DOHH2 (cell line): ENCODE measurements at regions not wholly inside any gene's neighbourhood (a gene's known extent, or its start where the extent isn't known, plus 50 kb on each side); places are given as distances from the start of the nearest gene placed in this dataset.

ENCODE experiments used
- H3F3A ChIP-seq: fragments of 200-600 bp; sonication (generic), shearing (Covaris generic); 2 replicates; pipeline ENCODE4 v1.6.0; 2016; ENCODE audit warnings: antibody characterized with exemption, mild to moderate bottlenecking; ENCODE audit not compliant: control insufficient read depth, insufficient read depth
- H3K27ac ChIP-seq: fragments of 200-600 bp; sonication (generic); 2 replicates; pipeline ENCODE4 v1.5.1; 2014; ENCODE audit warnings: low read depth, mild to moderate bottlenecking, low read length, moderate library complexity
- H3K27me3 ChIP-seq: fragments of 200-600 bp; sonication (generic); 2 replicates; pipeline ENCODE4 v1.6.1; 2014; ENCODE audit warnings: mild to moderate bottlenecking, low read length, mixed read lengths; ENCODE audit not compliant: control insufficient read depth
- H3K36me3 ChIP-seq: fragments of 200-600 bp; sonication (generic); 2 replicates; pipeline ENCODE4 v1.6.1; 2014; ENCODE audit warnings: mild to moderate bottlenecking, low read length, moderate library complexity, mixed read lengths; ENCODE audit not compliant: control insufficient read depth
- H3K4me1 ChIP-seq: fragments of 200-600 bp; sonication (generic); 2 replicates; pipeline ENCODE4 v1.6.1; 2014; ENCODE audit warnings: mild to moderate bottlenecking, low read length, mixed read lengths; ENCODE audit not compliant: control insufficient read depth
- H3K4me2 ChIP-seq: fragments of 200-600 bp; sonication (generic); 2 replicates; pipeline ENCODE4 v1.6.0; 2014; ENCODE audit warnings: mild to moderate bottlenecking, low read length, moderate library complexity
- H3K4me3 ChIP-seq: fragments of 200-600 bp; sonication (generic); 2 replicates; pipeline ENCODE4 v1.5.1; 2014; ENCODE audit warnings: mild to moderate bottlenecking, low read length, mixed read lengths
- H3K79me2 ChIP-seq: fragments of 200-600 bp; sonication (generic); 2 replicates; pipeline ENCODE4 v1.6.1; 2014; ENCODE audit warnings: mild to moderate bottlenecking, low read length, mixed read lengths; ENCODE audit not compliant: control insufficient read depth
- H3K9me2 ChIP-seq: fragments of 200-600 bp; sonication (generic); replicated peaks from 2 replicates; pipeline ENCODE4 v1.6.1; 2014; ENCODE audit warnings: mild to moderate bottlenecking, low read length, mixed read lengths; ENCODE audit not compliant: control insufficient read depth
- H3K9me3 ChIP-seq: fragments of 200-600 bp; sonication (generic); 2 replicates; pipeline ENCODE4 v1.6.1; 2014; ENCODE audit warnings: antibody characterized with exemption, low read length, mixed read lengths; ENCODE audit not compliant: control insufficient read depth, insufficient read depth
- H4K20me1 ChIP-seq: fragments of 200-600 bp; sonication (generic); 2 replicates; pipeline ENCODE4 v1.6.0; 2014; ENCODE audit warnings: low read depth, mild to moderate bottlenecking, antibody characterized with exemption, low read length, moderate library complexity; ENCODE audit not compliant: control insufficient read depth, insufficient read depth
- CTCF ChIP-seq: fragments of 200-600 bp; sonication (generic); IDR thresholded peaks from one replicate; pipeline ENCODE4 v1.5.1; 2014; ENCODE audit warnings: antibody characterized with exemption, mild to moderate bottlenecking, low read depth, low read length; ENCODE audit not compliant: poor library complexity, severe bottlenecking
- EZH2phosphoT487 ChIP-seq: fragments of 200-600 bp; sonication (generic); IDR thresholded peaks from 2 replicates; pipeline ENCODE4 v1.6.1; 2017; ENCODE audit warnings: borderline replicate concordance, mild to moderate bottlenecking, antibody characterized with exemption, low read length, moderate library complexity, mixed read lengths

GRCh38 chr1:187894349-187894748, 1065.6 kb downstream of the PLA2G4A start:
- Histone ChIP-seq H3K4me1 (no peaks in the 10 kb centered on the region), H3K9me2 (no peaks in the 10 kb centered on the region), H3K36me3 (no peaks in the 10 kb centered on the region), H3K4me3 (no peak overlapping the region), H3K4me2 (no peak overlapping the region), H3K9me3 (no peaks in the 10 kb centered on the region), H3K27ac (no peak overlapping the region), H3K27me3 (no peaks in the 10 kb centered on the region), H4K20me1 (no peaks in the 10 kb centered on the region), H3F3A (no peaks in the 10 kb centered on the region), H3K79me2 (no peaks in the 10 kb centered on the region)
- TF ChIP-seq CTCF (no peak), EZH2phosphoT487 (no peak)

- no peaks in the 10 kb centered on the region for H4K20me1 ChIP-seq
- no peaks in the 10 kb centered on the region for H3K27me3 ChIP-seq
- no peaks in the 10 kb centered on the region for H3K9me3 ChIP-seq
- H3F3A ChIP-seq: no peaks in the 10 kb centered on the region
- no peaks in the 10 kb centered on the region for H3K9me2 ChIP-seq
- H3K4me3 ChIP-seq: no peak overlapping the region
- H3K4me1 ChIP-seq: no peaks in the 10 kb centered on the region
- no peak for TF ChIP-seq CTCF
- no peak for TF ChIP-seq EZH2phosphoT487
- no peaks in the 10 kb centered on the region for H3K36me3 ChIP-seq
- H3K27ac ChIP-seq: no peak overlapping the region
- no peak overlapping the region for H3K4me2 ChIP-seq
- no peaks in the 10 kb centered on the region for H3K79me2 ChIP-seq
Observed at GRCh38 chr1:187903223-187903622, 1074.5 kb downstream of the PLA2G4A start.

- no peaks in the 10 kb centered on the region for H3K9me3 ChIP-seq
- no peaks in the 10 kb centered on the region for H3K4me1 ChIP-seq
- no peaks in the 10 kb centered on the region for H4K20me1 ChIP-seq
- H3K4me3 ChIP-seq: no peak overlapping the region
- no peaks in the 10 kb centered on the region; the same call in 1 of the 2 replicates for H3K9me2 ChIP-seq
- H3K27me3 ChIP-seq: no peaks in the 10 kb centered on the region
- no peaks in the 10 kb centered on the region for H3K36me3 ChIP-seq
- no peak overlapping the region for H3K4me2 ChIP-seq
- H3K27ac ChIP-seq: no peak overlapping the region
- no peaks in the 10 kb centered on the region for H3K79me2 ChIP-seq
- H3F3A ChIP-seq: no peaks in the 10 kb centered on the region
- no peak for TF ChIP-seq EZH2phosphoT487
- TF ChIP-seq CTCF: no peak
Observed at GRCh38 chr1:187909382-187909781, 1080.6 kb downstream of the PLA2G4A start.

- TF ChIP-seq CTCF (no peak), EZH2phosphoT487 (no peak)
- Histone ChIP-seq H3K27me3 (no peaks in the 10 kb centered on the region), H3K4me3 (no peak overlapping the region), H4K20me1 (no peaks in the 10 kb centered on the region), H3K9me3 (no peaks in the 10 kb centered on the region), H3K9me2 (no peaks in the 10 kb centered on the region; the same call in 1 of the 2 replicates), H3K27ac (no peak overlapping the region), H3K4me2 (no peak overlapping the region), H3K36me3 (no peaks in the 10 kb centered on the region), H3K79me2 (no peaks in the 10 kb centered on the region), H3K4me1 (no peaks in the 10 kb centered on the region), H3F3A (no peaks in the 10 kb centered on the region)
Observed at GRCh38 chr1:187911820-187912219, 1083.1 kb downstream of the PLA2G4A start.
